Nephron (organoid): ENCODE measurements at regions not wholly inside any gene's neighbourhood (a gene's known extent, or its start where the extent isn't known, plus 50 kb on each side); places are given as distances from the start of the nearest gene placed in this dataset.

Experiments
- H3K27ac Mint-ChIP-seq, 3 experiments: 2 replicates each; pipeline ENCODE4 v1.8.0; 2020; ENCODE audit warnings: mixed read lengths in 3 of 3, mild to moderate bottlenecking in 2 of 3, moderate library complexity in 1 of 3
- H3K27me3 Mint-ChIP-seq: 2 replicates; pipeline ENCODE4 v1.8.0; 2021; ENCODE audit warnings: low read depth, mild to moderate bottlenecking, moderate library complexity, mixed read lengths
- H3K36me3 Mint-ChIP-seq: 2 replicates; pipeline ENCODE4 v1.8.0; 2020; ENCODE audit warnings: low read depth, mixed read lengths
- H3K4me1 Mint-ChIP-seq: 2 replicates; pipeline ENCODE4 v1.8.0; 2020; ENCODE audit warnings: mixed read lengths
- H3K4me3 Mint-ChIP-seq, 3 experiments: 2 replicates each; pipeline ENCODE4 v1.8.0; 2020; ENCODE audit warnings: mild to moderate bottlenecking in 3 of 3, mixed read lengths in 3 of 3, moderate library complexity in 2 of 3
- H3K9me3 Mint-ChIP-seq: 2 replicates; pipeline ENCODE4 v1.8.0; 2020; ENCODE audit warnings: mixed read lengths
- TF ChIP-seq, protein P1 (sequence below), 3 experiments: fragments of 200-600 bp; sonication (generic); IDR thresholded peaks; one replicate each; pipeline ENCODE4 v1.5.0; 2021; ENCODE audit warnings: antibody characterized with exemption in 3 of 3; ENCODE audit not compliant: unreplicated experiment in 3 of 3

DNA sequence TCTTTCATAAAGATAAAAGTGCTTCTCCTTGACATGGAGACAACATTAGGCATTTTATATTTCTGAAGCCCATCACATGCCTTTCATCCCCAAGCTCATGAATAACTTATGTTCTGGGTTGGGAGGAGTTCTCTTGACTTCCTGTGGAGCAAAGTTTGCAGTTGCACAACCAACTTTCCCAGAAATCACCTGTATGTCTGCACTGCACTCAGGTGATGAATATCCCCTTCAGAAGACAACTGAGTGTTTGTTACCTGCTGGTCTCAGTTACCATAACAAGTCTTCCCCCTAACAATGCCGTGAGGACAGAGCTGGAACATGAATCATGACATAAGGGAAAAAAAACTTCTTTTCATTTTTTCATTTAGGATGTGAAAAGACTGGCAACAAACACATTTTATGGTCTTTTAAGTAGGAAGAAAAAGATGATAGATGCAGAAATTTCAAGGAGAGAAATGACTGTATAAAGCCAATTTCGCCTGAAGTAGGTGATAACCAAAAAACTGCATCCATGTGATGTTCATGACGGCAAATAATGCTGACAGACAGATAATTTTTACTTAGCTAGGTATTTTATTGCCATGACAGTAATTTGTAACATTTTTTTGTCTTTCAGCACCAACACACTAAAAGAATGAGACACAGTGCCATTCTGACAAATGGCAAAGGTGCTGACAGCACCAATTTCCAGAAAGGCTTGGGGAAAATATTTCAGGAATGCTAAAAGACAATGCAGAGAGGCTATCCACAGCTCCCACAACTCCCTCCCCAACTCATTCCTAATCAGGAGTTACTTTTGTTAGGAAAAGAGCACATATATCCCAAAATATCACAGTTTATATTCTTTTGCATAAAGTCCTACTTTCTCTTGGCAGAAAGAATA is 656.3 kb downstream of the PRELID2 start:
- H3K27me3 Mint-ChIP-seq = no peaks in the 10 kb centered on the region
- H3K4me1 Mint-ChIP-seq = peaks cover 8% of the 10 kb centered on the region
- TF ChIP-seq, protein P1, sequence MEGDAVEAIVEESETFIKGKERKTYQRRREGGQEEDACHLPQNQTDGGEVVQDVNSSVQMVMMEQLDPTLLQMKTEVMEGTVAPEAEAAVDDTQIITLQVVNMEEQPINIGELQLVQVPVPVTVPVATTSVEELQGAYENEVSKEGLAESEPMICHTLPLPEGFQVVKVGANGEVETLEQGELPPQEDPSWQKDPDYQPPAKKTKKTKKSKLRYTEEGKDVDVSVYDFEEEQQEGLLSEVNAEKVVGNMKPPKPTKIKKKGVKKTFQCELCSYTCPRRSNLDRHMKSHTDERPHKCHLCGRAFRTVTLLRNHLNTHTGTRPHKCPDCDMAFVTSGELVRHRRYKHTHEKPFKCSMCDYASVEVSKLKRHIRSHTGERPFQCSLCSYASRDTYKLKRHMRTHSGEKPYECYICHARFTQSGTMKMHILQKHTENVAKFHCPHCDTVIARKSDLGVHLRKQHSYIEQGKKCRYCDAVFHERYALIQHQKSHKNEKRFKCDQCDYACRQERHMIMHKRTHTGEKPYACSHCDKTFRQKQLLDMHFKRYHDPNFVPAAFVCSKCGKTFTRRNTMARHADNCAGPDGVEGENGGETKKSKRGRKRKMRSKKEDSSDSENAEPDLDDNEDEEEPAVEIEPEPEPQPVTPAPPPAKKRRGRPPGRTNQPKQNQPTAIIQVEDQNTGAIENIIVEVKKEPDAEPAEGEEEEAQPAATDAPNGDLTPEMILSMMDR (IDR thresholded peaks at IDR 0.05; ENCODE audit: unreplicated experiment in 3 of 3) = no peak
- H3K27ac Mint-ChIP-seq = peak overlapping the region; percentile 24 to 81 (median 54)
- no peak overlapping the region for H3K4me3 Mint-ChIP-seq
- H3K36me3 Mint-ChIP-seq = no peaks in the 10 kb centered on the region
- H3K9me3 Mint-ChIP-seq = no peaks in the 10 kb centered on the region

DNA sequence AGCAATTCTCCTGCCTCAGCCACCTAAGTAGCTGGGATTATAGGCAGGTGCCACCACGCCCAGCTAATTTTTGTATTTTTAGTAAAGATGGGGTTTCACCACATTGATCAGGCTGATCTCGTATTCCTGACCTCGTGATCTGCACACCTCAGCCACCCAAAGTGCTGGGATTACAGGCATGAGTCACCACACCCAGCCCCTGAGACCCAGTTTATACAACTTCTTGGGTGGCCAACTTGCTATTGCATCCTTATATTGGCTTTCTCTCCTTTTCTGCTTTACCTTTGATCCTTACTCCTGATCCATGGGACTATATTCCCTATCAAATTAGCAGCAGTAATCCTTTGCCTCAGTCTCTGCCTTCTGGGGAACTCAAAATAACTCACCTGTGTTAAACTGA is 659.1 kb downstream of the PRELID2 start:
- Mint-ChIP-seq H3K9me3 (no peaks in the 10 kb centered on the region), H3K4me1 (peaks cover 8% of the 10 kb centered on the region), H3K27me3 (no peaks in the 10 kb centered on the region), H3K27ac (no peak overlapping the region), H3K36me3 (no peaks in the 10 kb centered on the region), H3K4me3 (no peak overlapping the region)
- TF ChIP-seq, protein P1 (IDR thresholded peaks at IDR 0.05; ENCODE audit: unreplicated experiment in 3 of 3) = no peak

- Mint-ChIP-seq H3K27ac (no peak overlapping the region), H3K9me3 (no peaks in the 10 kb centered on the region), H3K4me1 (peaks cover 11% of the 10 kb centered on the region), H3K36me3 (no peaks in the 10 kb centered on the region), H3K4me3 (no peak overlapping the region), H3K27me3 (no peaks in the 10 kb centered on the region)
- TF ChIP-seq, protein P1 (IDR thresholded peaks at IDR 0.05; ENCODE audit: unreplicated experiment in 3 of 3) = no peak
Measured at GRCh38 chr5:145166110-145166509, 669.0 kb downstream of the PRELID2 start.

GRCh38 chr5:145163876-145164275 is 671.3 kb downstream of the PRELID2 start:
- peak overlapping the region in 1 of 3 experiments; percentile 8 for H3K27ac Mint-ChIP-seq
- H3K4me1 Mint-ChIP-seq = peaks cover 25% of the 10 kb centered on the region
- H3K9me3 Mint-ChIP-seq = no peaks in the 10 kb centered on the region
- H3K4me3 Mint-ChIP-seq = no peak overlapping the region
- TF ChIP-seq, protein P1 (IDR thresholded peaks at IDR 0.05; ENCODE audit: unreplicated experiment in 3 of 3) = no peak
- no peaks in the 10 kb centered on the region for H3K27me3 Mint-ChIP-seq
- H3K36me3 Mint-ChIP-seq = no peaks in the 10 kb centered on the region

DNA sequence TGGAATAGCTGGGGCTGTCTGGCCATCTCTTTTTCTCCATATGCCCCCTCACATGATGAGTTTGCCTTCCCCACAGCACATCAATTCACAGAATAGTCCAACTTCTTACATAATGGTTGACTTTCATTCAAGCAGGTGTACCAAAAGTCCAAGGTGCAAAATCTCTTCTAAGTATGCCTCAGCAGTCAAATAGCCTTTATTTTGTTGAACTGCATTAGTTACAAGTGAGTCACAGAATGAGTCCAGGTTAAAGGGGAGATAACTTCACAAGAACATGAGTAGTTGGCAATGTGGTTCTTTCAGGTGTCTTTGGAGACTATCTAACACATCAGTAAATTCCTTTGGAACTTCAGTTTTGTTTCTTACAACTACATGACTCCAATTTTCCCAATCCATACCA is 672.5 kb downstream of the PRELID2 start:
- Mint-ChIP-seq H3K4me3 (no peak overlapping the region), H3K9me3 (no peaks in the 10 kb centered on the region), H3K27ac (no peak overlapping the region), H3K36me3 (no peaks in the 10 kb centered on the region), H3K27me3 (no peaks in the 10 kb centered on the region), H3K4me1 (peaks cover 32% of the 10 kb centered on the region)
- TF ChIP-seq, protein P1 (IDR thresholded peaks at IDR 0.05; ENCODE audit: unreplicated experiment in 3 of 3) = no peak

GRCh38 chr5:145161391-145161790 is 673.8 kb downstream of the PRELID2 start:
- Mint-ChIP-seq H3K27ac (peak overlapping the region in 1 of 3 experiments; percentile 38), H3K36me3 (no peaks in the 10 kb centered on the region), H3K27me3 (no peaks in the 10 kb centered on the region), H3K9me3 (no peaks in the 10 kb centered on the region), H3K4me3 (no peak overlapping the region), H3K4me1 (peaks cover 32% of the 10 kb centered on the region)
- TF ChIP-seq, protein P1 (IDR thresholded peaks at IDR 0.05; ENCODE audit: unreplicated experiment in 3 of 3) = no peak
